MCF 10A (cell line): ENCODE measurements at regions not wholly inside any gene's neighbourhood (a gene's known extent, or its start where the extent isn't known, plus 50 kb on each side); places are given as distances from the start of the nearest gene placed in this dataset.
"Not testable (repeated sequence)": the region's sequence is repeated elsewhere in the genome, so short reads cannot be mapped to it uniquely, and the experiment has no call there.

ENCODE experiments used
- BruUV-seq: library from RNA; stranded (reverse); fragments of 400-500 nt; replicated peaks from 2 replicates; lab custom pipeline; 2021; lab: Mats Ljungman, UMichigan
- CTCF ChIA-PET: fragments of 300-600 bp; sonication (Branson Sonifier 250); formaldehyde crosslinking; extraction: SDS; loops from one replicate; lab custom pipeline; 2021; ENCODE audit warnings: antibody characterized with exemption, inconsistent platforms; lab: Yijun Ruan, JAX
- POLR2A ChIA-PET: fragments of 300-600, 350-650 bp; sonication (Branson Sonifier 250); formaldehyde crosslinking; extraction: SDS; loops from one replicate; lab custom pipeline; 2020; ENCODE audit warnings: antibody characterized with exemption, inconsistent platforms; lab: Yijun Ruan, JAX
- DNase-seq: peaks from one replicate; pipeline ENCODE4 v3.0.0-alpha.2; 2018; ENCODE audit not compliant: unreplicated experiment
- H3K27ac Mint-ChIP-seq: one replicate; pipeline ENCODE4 v1.8.0; 2022; ENCODE audit warnings: mild to moderate bottlenecking, low read depth, mixed read lengths; ENCODE audit not compliant: unreplicated experiment
- H3K27me3 Mint-ChIP-seq: one replicate; pipeline ENCODE4 v1.8.0; 2022; ENCODE audit warnings: mixed read lengths; ENCODE audit not compliant: insufficient read depth, unreplicated experiment
- H3K36me3 Mint-ChIP-seq: one replicate; pipeline ENCODE4 v1.8.0; 2022; ENCODE audit warnings: mild to moderate bottlenecking, moderate library complexity, mixed read lengths; ENCODE audit not compliant: insufficient read depth, unreplicated experiment
- H3K4me1 Mint-ChIP-seq: one replicate; pipeline ENCODE4 v1.8.0; 2022; ENCODE audit warnings: mixed read lengths; ENCODE audit not compliant: insufficient read depth, unreplicated experiment
- H3K4me3 Mint-ChIP-seq: one replicate; pipeline ENCODE4 v1.8.0; 2022; ENCODE audit warnings: mild to moderate bottlenecking, moderate library complexity, mixed read lengths; ENCODE audit not compliant: unreplicated experiment
- H3K9me3 Mint-ChIP-seq: one replicate; pipeline ENCODE4 v1.8.0; 2022; ENCODE audit warnings: mixed read lengths; ENCODE audit not compliant: unreplicated experiment
- CTCF ChIP-seq: fragments of 200-600 bp; IDR thresholded peaks from one replicate; pipeline ENCODE4 v1.8.0; 2022; ENCODE audit warnings: antibody characterized with exemption, mild to moderate bottlenecking; ENCODE audit not compliant: unreplicated experiment
- intact Hi-C: fragments of 100-400 bp; cut with micrococcal nuclease; formaldehyde crosslinking; loops from 2 replicates; pipeline ENCODE4 v1.14.1; 2022

GRCh38 chr21:23579573-23579972, 2027.7 kb downstream of the MRPL39 start:
- Mint-ChIP-seq H3K36me3 (no peaks in the 10 kb centered on the region), H3K27me3 (no peaks in the 10 kb centered on the region), H3K9me3 (no peaks in the 10 kb centered on the region), H3K4me1 (no peaks in the 10 kb centered on the region), H3K4me3 (no peak overlapping the region), H3K27ac (no peak overlapping the region)
- ChIA-PET POLR2A (no interaction called here), CTCF (no interaction called here)
- BruUV-seq = no TSS peak
- intact Hi-C loops = no loop called here
- no peak for TF ChIP-seq CTCF
- no peak for DNase-seq

- Mint-ChIP-seq H3K9me3 (no peaks in the 10 kb centered on the region), H3K4me3 (no peak overlapping the region), H3K36me3 (no peaks in the 10 kb centered on the region), H3K27ac (no peak overlapping the region), H3K27me3 (no peaks in the 10 kb centered on the region), H3K4me1 (no peaks in the 10 kb centered on the region)
- peak; percentile 17 for DNase-seq
- intact Hi-C loops = no loop called here
- CTCF ChIA-PET = no interaction called here
- no TSS peak for BruUV-seq
- peak; percentile 14 for TF ChIP-seq CTCF
- POLR2A ChIA-PET = no interaction called here
Observed at GRCh38 chr21:23578027-23578426, 2029.3 kb downstream of the MRPL39 start.

- H3K4me3 Mint-ChIP-seq = no peak overlapping the region
- no TSS peak for BruUV-seq
- H3K27ac Mint-ChIP-seq = no peak overlapping the region
- no peak for TF ChIP-seq CTCF
- intact Hi-C loops = no loop called here
- H3K36me3 Mint-ChIP-seq = no peaks in the 10 kb centered on the region
- DNase-seq = no peak
- CTCF ChIA-PET = interaction anchor here (0.6 to 1.2 kb wide), 3 partner anchors 10 to 151 kb away, joined by 3 to 4 read pairs (median 3); no protein-coding TSS in a partner anchor
- no peaks in the 10 kb centered on the region for H3K4me1 Mint-ChIP-seq
- no peaks in the 10 kb centered on the region for H3K27me3 Mint-ChIP-seq
- POLR2A ChIA-PET = no interaction called here
- H3K9me3 Mint-ChIP-seq = no peaks in the 10 kb centered on the region
Observed at GRCh38 chr21:23574932-23575331, 2032.3 kb downstream of the MRPL39 start.

- DNase-seq, H3K4me1 Mint-ChIP-seq, POLR2A ChIA-PET, H3K4me3 Mint-ChIP-seq, H3K27ac Mint-ChIP-seq, H3K27me3 Mint-ChIP-seq, H3K9me3 Mint-ChIP-seq, intact Hi-C loops, H3K36me3 Mint-ChIP-seq, BruUV-seq: not testable (repeated sequence)
- CTCF ChIA-PET = interaction anchor here (0.6 kb wide), 1 partner anchor 1742 kb away, joined by 3 read pairs; no protein-coding TSS in a partner anchor
Observed at GRCh38 chr21:23548924-23549323, 2058.4 kb downstream of the MRPL39 start.

- H3K4me1 Mint-ChIP-seq = no peaks in the 10 kb centered on the region
- H3K4me3 Mint-ChIP-seq = no peak overlapping the region
- H3K36me3 Mint-ChIP-seq = no peaks in the 10 kb centered on the region
- H3K9me3 Mint-ChIP-seq = no peaks in the 10 kb centered on the region
- DNase-seq = peak; percentile 42
- intact Hi-C loops = no loop called here
- no peaks in the 10 kb centered on the region for H3K27me3 Mint-ChIP-seq
- POLR2A ChIA-PET = no interaction called here
- CTCF ChIA-PET = no interaction called here
- TF ChIP-seq CTCF = no peak
- BruUV-seq = no TSS peak
- no peak overlapping the region for H3K27ac Mint-ChIP-seq
Observed at GRCh38 chr21:23543333-23543732, 2063.9 kb downstream of the MRPL39 start.
